LNCAP (cell line): ENCODE measurements at regions not wholly inside any gene's neighbourhood (a gene's known extent, or its start where the extent isn't known, plus 50 kb on each side); places are given as distances from the start of the nearest gene placed in this dataset.

Experiments used
- CTCF ChIP-seq: fragments of 450-650 bp; IDR thresholded peaks from 2 replicates; pipeline ENCODE4 v1.5.1; 2017; ENCODE audit warnings: mild to moderate bottlenecking

- TF ChIP-seq CTCF: no peak
Observed at GRCh38 chr1:29424266-29424665, 187.9 kb downstream of the PTPRU start.

- no peak for TF ChIP-seq CTCF
Observed at GRCh38 chr1:29420202-29420601, 183.9 kb downstream of the PTPRU start.

- TF ChIP-seq CTCF: no peak
Observed at GRCh38 chr1:29417971-29418370, 181.6 kb downstream of the PTPRU start.

GRCh38 chr1:29417147-29417858 is 181.0 kb downstream of the PTPRU start:
- TF ChIP-seq CTCF: no peak

- no peak for TF ChIP-seq CTCF
Observed at GRCh38 chr1:29416267-29417146, 180.2 kb downstream of the PTPRU start.

- no peak for TF ChIP-seq CTCF
Observed at GRCh38 chr1:29415861-29416260, 179.5 kb downstream of the PTPRU start.

GRCh38 chr1:29415156-29415830 is 179.0 kb downstream of the PTPRU start:
- TF ChIP-seq CTCF: peak; percentile 16; the same call in 1 of the 2 replicates
